Neural progenitor cell (in vitro differentiated cells): ENCODE measurements at regions not wholly inside any gene's neighbourhood (a gene's known extent, or its start where the extent isn't known, plus 50 kb on each side); places are given as distances from the start of the nearest gene placed in this dataset.

Experiments used
- DNase-seq: peaks from one replicate; pipeline ENCODE4 v3.0.0-alpha.2; 2016; ENCODE audit warnings: low spot score
- H2AFZ ChIP-seq: fragments of 200-600 bp; sonication (generic); replicated peaks from 2 replicates; pipeline ENCODE4 v1.6.1; 2016; ENCODE audit warnings: antibody characterized with exemption
- H3F3A ChIP-seq: fragments of 200-600 bp; sonication (generic); 2 replicates; pipeline ENCODE4 v1.6.1; 2016; ENCODE audit warnings: antibody characterized with exemption, low read depth
- H3K27ac ChIP-seq: fragments of 200-600 bp; sonication (generic); 2 replicates; pipeline ENCODE4 v1.5.1; 2016; ENCODE audit warnings: mild to moderate bottlenecking
- H3K27me3 ChIP-seq: fragments of 200-600 bp; sonication (generic); 2 replicates; pipeline ENCODE4 v1.6.1; 2016; ENCODE audit warnings: mild to moderate bottlenecking, moderate library complexity
- H3K36me3 ChIP-seq: fragments of 200-600 bp; sonication (generic); 2 replicates; pipeline ENCODE4 v1.5.1; 2016
- H3K4me1 ChIP-seq: fragments of 200-600 bp; sonication (generic); 2 replicates; pipeline ENCODE4 v1.6.1; 2016; ENCODE audit warnings: mixed run types
- H3K4me2 ChIP-seq: fragments of 200-600 bp; sonication (generic); 2 replicates; pipeline ENCODE4 v1.6.1; 2016
- H3K4me3 ChIP-seq: fragments of 200-600 bp; sonication (generic); 2 replicates; pipeline ENCODE4 v1.5.1; 2016
- H3K79me2 ChIP-seq: fragments of 200-600 bp; sonication (generic); 2 replicates; pipeline ENCODE4 v1.6.1; 2016; ENCODE audit warnings: low read depth
- H3K9ac ChIP-seq: fragments of 200-600 bp; sonication (generic); 2 replicates; pipeline ENCODE4 v1.6.1; 2016
- H3K9me3 ChIP-seq: fragments of 200-600 bp; sonication (generic); 2 replicates; pipeline ENCODE4 v1.5.1; 2016; ENCODE audit warnings: low read depth
- H4K20me1 ChIP-seq: fragments of 200-600 bp; sonication (generic); 2 replicates; pipeline ENCODE4 v1.6.1; 2016; ENCODE audit warnings: low read depth
- H3K27ac Mint-ChIP-seq: 3 replicates; pipeline ENCODE4 v1.8.0; 2021; ENCODE audit warnings: mixed read lengths
- H3K27me3 Mint-ChIP-seq: 2 replicates; pipeline ENCODE4 v1.8.0; 2022; ENCODE audit warnings: low read depth, mild to moderate bottlenecking, inconsistent platforms, moderate library complexity, mixed read lengths; ENCODE audit not compliant: insufficient read depth
- H3K36me3 Mint-ChIP-seq: 3 replicates; pipeline ENCODE4 v1.8.0; 2021; ENCODE audit warnings: mixed read lengths
- H3K4me1 Mint-ChIP-seq: 3 replicates; pipeline ENCODE4 v1.8.0; 2021; ENCODE audit warnings: mixed read lengths
- H3K4me3 Mint-ChIP-seq: 3 replicates; pipeline ENCODE4 v1.8.0; 2021; ENCODE audit warnings: mild to moderate bottlenecking, moderate library complexity, mixed read lengths
- H3K9me3 Mint-ChIP-seq: 3 replicates; pipeline ENCODE4 v1.8.0; 2020; ENCODE audit warnings: mixed read lengths
- EZH2 ChIP-seq: fragments of 200-600 bp; sonication (generic); IDR thresholded peaks from 2 replicates; pipeline ENCODE4 v1.6.1; 2017; ENCODE audit warnings: antibody characterized with exemption, mild to moderate bottlenecking, moderate library complexity
- EZH2phosphoT487 ChIP-seq: fragments of 200-600 bp; sonication (generic); IDR thresholded peaks from 2 replicates; pipeline ENCODE4 v1.6.1; 2017; ENCODE audit warnings: antibody characterized with exemption
- TF ChIP-seq, protein P1 (sequence below): fragments of 200-600 bp; sonication (generic); IDR thresholded peaks from 2 replicates; pipeline ENCODE4 v1.5.1; 2017; ENCODE audit warnings: antibody characterized with exemption, mild to moderate bottlenecking

GRCh38 chr4:10747186-10747585 is 62.6 kb upstream of the CLNK start:
- H3K27ac ChIP-seq, result no peak overlapping the region
- no peak overlapping the region for H2AFZ ChIP-seq
- no peaks in the 10 kb centered on the region for H4K20me1 ChIP-seq
- no peak for TF ChIP-seq EZH2
- TF ChIP-seq, protein P1, sequence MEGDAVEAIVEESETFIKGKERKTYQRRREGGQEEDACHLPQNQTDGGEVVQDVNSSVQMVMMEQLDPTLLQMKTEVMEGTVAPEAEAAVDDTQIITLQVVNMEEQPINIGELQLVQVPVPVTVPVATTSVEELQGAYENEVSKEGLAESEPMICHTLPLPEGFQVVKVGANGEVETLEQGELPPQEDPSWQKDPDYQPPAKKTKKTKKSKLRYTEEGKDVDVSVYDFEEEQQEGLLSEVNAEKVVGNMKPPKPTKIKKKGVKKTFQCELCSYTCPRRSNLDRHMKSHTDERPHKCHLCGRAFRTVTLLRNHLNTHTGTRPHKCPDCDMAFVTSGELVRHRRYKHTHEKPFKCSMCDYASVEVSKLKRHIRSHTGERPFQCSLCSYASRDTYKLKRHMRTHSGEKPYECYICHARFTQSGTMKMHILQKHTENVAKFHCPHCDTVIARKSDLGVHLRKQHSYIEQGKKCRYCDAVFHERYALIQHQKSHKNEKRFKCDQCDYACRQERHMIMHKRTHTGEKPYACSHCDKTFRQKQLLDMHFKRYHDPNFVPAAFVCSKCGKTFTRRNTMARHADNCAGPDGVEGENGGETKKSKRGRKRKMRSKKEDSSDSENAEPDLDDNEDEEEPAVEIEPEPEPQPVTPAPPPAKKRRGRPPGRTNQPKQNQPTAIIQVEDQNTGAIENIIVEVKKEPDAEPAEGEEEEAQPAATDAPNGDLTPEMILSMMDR, result no peak
- TF ChIP-seq EZH2phosphoT487, result no peak
- Mint-ChIP-seq H3K4me1 (no peaks in the 10 kb centered on the region), H3K27me3 (no peaks in the 10 kb centered on the region), H3K36me3 (no peaks in the 10 kb centered on the region), H3K27ac (no peak overlapping the region), H3K4me3 (no peak overlapping the region), H3K9me3 (no peaks in the 10 kb centered on the region)
- no peak overlapping the region for H3K4me2 ChIP-seq
- H3F3A ChIP-seq, result no peaks in the 10 kb centered on the region
- H3K27me3 ChIP-seq, result no peaks in the 10 kb centered on the region
- no peaks in the 10 kb centered on the region for H3K79me2 ChIP-seq
- no peak overlapping the region for H3K4me3 ChIP-seq
- no peak overlapping the region for H3K9ac ChIP-seq
- no peaks in the 10 kb centered on the region for H3K9me3 ChIP-seq
- H3K36me3 ChIP-seq, result no peaks in the 10 kb centered on the region
- no peaks in the 10 kb centered on the region for H3K4me1 ChIP-seq
- DNase-seq, result no peak

DNA sequence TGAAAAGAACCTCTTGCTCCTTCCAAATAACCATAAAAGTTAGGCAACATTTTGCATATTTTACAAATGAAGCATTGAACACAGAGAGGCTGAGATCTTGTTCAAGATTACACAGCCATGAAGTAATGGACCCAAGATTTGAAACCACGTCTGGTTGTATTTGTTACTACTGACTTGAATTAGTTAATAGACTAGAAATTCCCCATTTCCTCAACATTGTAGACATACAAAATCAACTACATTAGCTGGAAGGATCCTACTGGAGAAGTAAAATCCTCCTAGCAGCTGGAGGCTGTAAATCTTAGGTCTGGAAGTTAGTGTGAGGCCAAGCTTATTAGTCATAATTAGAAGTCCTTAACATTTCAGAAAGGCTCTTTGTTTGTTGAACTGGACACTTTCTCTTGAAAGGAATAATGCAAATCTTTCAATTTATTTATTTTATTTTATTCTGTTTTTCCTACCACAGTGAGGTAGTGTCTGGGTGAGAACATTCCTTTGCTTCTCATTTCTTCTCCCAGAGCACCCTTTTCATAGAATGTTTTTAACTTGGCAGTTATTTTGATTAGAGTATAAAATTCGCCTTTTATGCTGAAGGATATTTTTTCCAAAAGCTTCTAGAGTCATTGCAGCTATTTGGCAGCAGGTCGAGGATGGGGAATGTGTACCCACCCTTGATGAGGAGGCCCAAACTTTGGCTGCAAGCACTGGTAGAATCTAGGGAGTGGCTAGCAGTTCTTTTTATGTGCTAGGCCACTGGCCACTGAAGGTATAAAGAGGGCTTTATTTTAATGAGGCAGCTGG is 62.0 kb upstream of the CLNK start:
- no peaks in the 10 kb centered on the region for H4K20me1 ChIP-seq
- no peak overlapping the region for H3K4me3 Mint-ChIP-seq
- H3K27ac ChIP-seq, result no peak overlapping the region
- no peaks in the 10 kb centered on the region for H3K27me3 ChIP-seq
- no peak overlapping the region for H3K4me2 ChIP-seq
- no peak for DNase-seq
- H3K79me2 ChIP-seq, result no peaks in the 10 kb centered on the region
- no peaks in the 10 kb centered on the region for H3F3A ChIP-seq
- no peak overlapping the region for H2AFZ ChIP-seq
- H3K4me1 Mint-ChIP-seq, result no peaks in the 10 kb centered on the region
- no peaks in the 10 kb centered on the region for H3K9me3 ChIP-seq
- TF ChIP-seq EZH2phosphoT487 (no peak), EZH2 (no peak)
- TF ChIP-seq, protein P1, result no peak
- no peaks in the 10 kb centered on the region for H3K27me3 Mint-ChIP-seq
- H3K36me3 Mint-ChIP-seq, result no peaks in the 10 kb centered on the region
- H3K27ac Mint-ChIP-seq, result no peak overlapping the region
- no peaks in the 10 kb centered on the region for H3K4me1 ChIP-seq
- H3K9ac ChIP-seq, result no peak overlapping the region
- H3K9me3 Mint-ChIP-seq, result no peaks in the 10 kb centered on the region
- no peak overlapping the region for H3K4me3 ChIP-seq
- H3K36me3 ChIP-seq, result no peaks in the 10 kb centered on the region

DNA sequence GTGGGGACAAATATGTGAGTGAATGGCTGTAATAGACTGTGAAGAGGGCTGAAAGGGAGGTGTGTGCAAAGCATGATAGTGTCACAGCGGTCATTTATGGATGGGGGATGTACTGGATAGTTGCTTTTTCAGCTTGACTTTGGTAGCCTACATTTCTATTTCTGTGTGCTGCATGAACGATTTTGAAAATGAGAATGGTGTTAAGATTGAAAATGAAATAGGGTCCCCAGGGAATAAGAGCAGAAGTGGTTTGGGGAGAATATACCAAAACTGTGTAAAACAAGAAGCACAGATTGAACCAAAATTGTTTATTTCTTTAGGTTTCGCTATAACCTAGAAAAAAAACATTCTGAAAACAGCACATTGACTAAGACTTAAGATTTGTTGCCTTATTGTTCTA is 58.8 kb upstream of the CLNK start:
- Mint-ChIP-seq H3K9me3 (no peaks in the 10 kb centered on the region), H3K4me1 (peaks cover 3% of the 10 kb centered on the region)
- H3K79me2 ChIP-seq, result no peaks in the 10 kb centered on the region

More for the DNA sequence above, 58.8 kb upstream of the CLNK start:
- H3K4me3 Mint-ChIP-seq, result no peak overlapping the region
- no peak overlapping the region for H3K4me3 ChIP-seq
- no peak overlapping the region for H3K4me2 ChIP-seq
- H3K4me1 ChIP-seq, result no peaks in the 10 kb centered on the region
- no peak overlapping the region for H3K27ac Mint-ChIP-seq
- no peaks in the 10 kb centered on the region for H3K27me3 ChIP-seq
- no peak overlapping the region for H2AFZ ChIP-seq
- no peaks in the 10 kb centered on the region for H3K36me3 Mint-ChIP-seq
- no peak overlapping the region for H3K9ac ChIP-seq
- H4K20me1 ChIP-seq, result no peaks in the 10 kb centered on the region
- H3K9me3 ChIP-seq, result no peaks in the 10 kb centered on the region
- no peaks in the 10 kb centered on the region for H3K36me3 ChIP-seq
- no peak for DNase-seq
- no peaks in the 10 kb centered on the region for H3K27me3 Mint-ChIP-seq
- TF ChIP-seq EZH2 (no peak), EZH2phosphoT487 (no peak)
- TF ChIP-seq, protein P1, result no peak
- no peaks in the 10 kb centered on the region for H3F3A ChIP-seq
- no peak overlapping the region for H3K27ac ChIP-seq
